NB4 (cell line): ENCODE measurements at regions not wholly inside any gene's neighbourhood (a gene's known extent, or its start where the extent isn't known, plus 50 kb on each side); places are given as distances from the start of the nearest gene placed in this dataset.

Experiments used
- CTCF ChIP-seq: IDR thresholded peaks from one replicate; pipeline ENCODE4 v1.5.1; 2012; ENCODE audit warnings: low read depth, low read length
- POLR2A ChIP-seq: IDR thresholded peaks from 2 replicates; pipeline ENCODE4 v1.6.1; 2011; ENCODE audit warnings: mild to moderate bottlenecking; ENCODE audit not compliant: insufficient read length; ENCODE audit errors: extremely low read depth

- no peak for TF ChIP-seq CTCF
- TF ChIP-seq POLR2A = no peak
Measured at GRCh38 chr10:29853913-29854312, 205.5 kb downstream of the JCAD start.
